GM03348 (cell line): ENCODE measurements at regions not wholly inside any gene's neighbourhood (a gene's known extent, or its start where the extent isn't known, plus 50 kb on each side); places are given as distances from the start of the nearest gene placed in this dataset.

ENCODE experiments used
- DNase-seq: peaks from one replicate; pipeline ENCODE4 v3.0.0; 2012; ENCODE audit warnings: low spot score

DNA sequence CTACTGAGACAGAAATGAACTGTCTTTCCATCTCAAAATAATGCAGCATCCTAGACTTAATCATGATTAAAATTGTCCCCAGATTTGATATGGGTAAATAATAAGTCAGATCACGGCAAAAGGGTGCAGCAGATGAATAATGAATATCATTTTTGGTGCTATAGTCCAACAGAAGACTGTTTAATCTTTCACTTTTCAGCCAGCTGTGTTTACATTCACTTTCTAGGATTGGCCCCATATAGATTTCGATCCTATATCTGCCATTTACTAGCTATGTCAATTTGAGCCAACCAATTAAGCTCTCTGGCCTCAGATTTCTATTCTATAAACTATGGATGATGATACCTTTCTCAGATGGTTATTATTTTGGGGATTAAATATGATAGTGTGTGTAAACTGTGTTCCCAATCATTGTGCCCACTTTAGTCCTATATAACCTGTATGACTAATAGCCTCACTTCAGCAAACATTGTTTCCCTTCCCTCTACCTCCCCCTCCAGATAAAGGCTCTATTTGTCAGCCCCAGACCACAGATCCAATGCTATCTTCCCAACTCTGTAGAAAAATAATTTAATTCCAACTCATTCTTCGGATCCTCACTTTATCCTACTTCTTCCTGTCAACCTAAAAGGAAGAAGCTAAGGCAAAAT, 53.6 kb upstream of the NT5E start:
- no peak for DNase-seq

DNA sequence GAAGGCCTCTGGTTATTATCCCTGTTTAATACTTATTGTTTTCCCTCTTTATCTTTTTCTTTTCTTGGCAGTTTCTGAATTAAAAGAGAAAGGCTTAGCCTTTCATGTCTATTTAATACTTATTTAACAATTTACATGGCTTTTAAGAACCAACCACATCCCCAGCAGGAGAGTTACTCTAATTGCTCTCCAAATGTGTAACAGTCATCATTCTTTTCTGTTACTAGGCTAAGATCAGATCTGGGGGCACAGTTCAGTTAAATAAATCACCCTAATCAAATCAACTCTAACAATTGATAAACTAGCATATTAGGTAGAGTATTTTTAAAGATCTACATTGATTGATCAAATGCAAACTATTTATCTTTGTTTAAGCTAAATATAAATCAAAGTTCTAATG, 54.1 kb upstream of the NT5E start:
- DNase-seq, result no peak

DNA sequence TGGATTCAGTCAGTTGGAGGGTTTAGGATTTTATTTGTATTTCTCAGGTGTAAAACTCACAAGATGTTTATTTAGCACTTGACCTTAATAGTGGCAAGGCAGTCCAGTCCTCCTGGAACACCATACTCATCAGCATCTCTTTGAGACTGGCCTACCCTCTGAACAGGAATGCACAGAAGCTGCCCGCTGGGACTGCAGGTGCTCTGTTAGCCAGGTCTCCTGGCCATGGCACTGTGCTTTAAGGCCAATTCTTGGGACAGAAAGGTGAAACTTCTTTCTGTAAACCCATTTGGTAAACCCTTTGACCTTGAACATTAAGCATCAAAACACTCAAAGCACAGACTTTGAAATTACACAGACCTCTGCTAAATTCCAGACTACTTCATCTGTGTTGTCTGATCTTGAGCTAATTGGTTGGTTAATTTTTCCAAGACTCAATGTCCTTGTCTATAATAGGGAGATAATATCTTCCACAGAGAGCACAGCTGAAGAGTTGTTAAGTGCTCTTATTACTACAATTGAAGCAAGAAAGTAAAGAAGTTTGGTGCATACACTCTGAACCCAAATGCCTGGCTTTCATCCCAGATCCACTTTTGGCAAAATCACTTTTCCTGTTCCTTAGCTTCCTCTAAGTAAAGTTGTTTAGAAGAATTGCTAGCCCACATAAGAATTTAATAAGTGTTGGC, 54.9 kb upstream of the NT5E start:
- peak; percentile 23 for DNase-seq

DNA sequence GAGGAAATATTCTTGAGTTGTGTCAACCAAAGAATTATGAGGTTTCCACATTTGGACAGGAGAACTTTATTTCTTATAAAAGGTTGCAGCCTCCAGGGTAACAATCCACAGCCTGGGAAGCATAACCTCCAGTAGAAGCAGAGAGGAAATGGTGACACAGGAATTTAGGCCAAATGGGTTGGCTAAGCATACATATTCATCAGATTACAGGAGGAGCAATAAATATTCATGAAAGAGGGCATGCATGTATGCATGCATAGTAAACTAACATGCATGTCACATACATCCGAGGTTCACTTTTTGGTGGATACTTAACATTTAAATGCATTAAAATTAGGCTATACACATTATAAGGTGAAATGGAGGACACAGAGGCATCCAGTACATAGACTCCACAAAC, 55.7 kb upstream of the NT5E start:
- DNase-seq, result no peak

DNA sequence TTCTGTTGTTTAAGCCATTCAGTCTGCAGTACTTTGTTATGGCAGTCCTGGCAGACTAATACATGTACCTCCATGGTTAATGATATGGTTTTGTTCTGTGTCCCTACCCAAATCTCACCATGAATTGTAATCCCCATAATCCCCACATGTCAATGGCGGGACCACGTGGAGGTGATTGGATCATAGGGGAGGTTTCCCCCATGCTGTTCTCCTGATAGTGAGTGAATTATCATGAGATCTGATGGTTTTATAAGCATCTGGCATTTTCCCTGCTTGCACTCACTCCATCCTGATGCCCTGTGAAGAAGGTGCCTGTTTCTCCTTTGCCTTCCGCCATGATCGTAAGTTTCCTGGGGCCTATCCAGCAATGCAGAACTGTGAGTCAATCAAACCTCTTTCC, 57.5 kb upstream of the NT5E start:
- no peak for DNase-seq

DNA sequence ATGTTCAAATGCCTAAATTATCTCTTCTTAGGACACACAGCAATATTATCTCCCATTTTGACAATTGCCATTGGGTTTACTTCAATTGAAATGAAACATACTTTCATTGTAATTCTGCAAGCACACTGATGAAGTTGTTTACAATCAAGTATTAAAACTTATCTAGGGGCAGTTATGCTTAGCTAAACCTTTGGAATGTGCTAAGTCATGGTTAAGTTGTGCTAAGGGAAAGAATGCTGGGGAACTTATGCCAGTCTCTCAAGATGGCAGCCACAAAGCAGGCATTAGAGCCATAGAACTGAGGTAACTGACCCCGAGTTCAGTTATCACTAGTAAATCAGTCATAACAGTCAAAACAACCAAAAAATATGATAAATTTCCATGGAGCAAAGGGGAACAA, 59.1 kb upstream of the NT5E start:
- DNase-seq, result peak; percentile 21

DNA sequence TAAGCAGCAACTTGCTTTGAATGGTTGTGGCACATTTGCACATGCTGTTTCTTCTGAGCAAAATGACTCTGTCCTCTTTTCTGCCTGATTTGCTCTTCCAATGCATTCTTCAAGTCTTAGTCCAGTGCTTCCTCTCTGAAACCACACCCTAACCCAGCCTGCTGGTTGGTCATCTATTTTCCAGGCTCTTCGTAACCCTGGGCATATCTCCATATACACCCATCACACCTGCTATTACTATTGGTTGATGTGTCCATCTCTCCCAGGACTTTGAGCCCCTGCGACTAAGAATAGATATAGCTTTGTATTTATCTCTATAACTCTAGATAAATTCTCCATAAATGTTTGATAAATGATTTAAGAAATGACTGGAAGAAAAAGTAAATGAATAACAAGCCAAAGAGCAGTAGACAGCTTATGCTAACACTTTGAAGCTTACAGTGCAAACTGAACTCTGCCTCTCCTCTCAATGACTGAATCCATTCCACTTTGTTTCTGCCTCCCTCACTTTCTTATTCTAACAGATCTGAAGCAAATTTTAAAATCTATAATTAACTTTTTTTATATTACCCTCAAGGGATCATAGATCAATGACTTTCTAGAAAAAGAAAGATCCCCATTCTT, 59.7 kb upstream of the NT5E start:
- peak; percentile 23 for DNase-seq

DNA sequence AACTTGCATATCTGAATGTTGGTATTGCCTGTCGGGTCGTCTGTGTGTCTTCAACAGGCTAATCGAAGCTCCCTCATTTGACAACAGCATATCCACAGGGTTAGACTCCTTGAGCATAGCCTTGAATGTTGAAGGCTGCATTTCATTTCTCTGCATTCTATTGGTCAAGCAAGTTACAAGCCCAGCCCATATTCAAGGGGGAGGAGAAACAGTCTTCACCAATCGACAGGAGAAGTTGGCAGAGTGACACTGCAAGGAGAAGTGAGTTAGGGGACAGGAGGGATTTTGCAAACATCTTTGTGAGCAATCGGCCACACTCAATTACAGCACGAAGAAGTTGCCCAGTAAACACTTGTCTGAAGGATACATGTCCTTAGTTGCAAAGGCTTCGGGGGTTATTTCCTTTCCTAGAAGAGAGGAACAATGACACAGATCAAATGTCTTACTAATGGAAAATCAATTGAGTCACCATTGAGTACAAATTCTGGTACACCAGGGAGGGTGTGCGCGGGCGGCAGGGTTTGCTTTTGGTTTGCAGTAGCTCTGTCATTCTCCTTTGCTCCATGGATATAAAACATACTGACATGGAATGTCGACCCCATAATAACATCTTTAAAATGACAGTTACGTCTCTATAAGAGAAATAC, 60.6 kb upstream of the NT5E start:
- DNase-seq, result no peak

DNA sequence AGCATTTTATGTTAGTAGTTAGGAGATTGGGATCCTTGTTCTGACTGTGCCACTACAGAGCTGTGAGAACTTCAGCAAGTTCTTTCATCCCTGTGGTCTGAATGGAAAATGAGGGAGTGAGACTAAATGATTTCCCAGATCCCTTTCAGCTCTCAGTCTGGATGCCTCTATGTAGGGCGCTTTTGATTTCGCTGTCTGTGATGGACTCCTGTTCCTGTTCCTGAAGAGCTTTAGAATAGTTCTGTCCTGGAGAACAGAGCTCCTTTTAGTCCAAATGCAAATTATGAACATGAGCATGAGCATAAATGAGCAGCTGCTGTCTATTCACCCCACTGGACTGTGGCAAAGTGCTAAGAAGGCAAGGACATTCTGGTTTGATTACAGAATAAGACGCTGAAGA, 61.4 kb upstream of the NT5E start:
- no peak for DNase-seq

DNA sequence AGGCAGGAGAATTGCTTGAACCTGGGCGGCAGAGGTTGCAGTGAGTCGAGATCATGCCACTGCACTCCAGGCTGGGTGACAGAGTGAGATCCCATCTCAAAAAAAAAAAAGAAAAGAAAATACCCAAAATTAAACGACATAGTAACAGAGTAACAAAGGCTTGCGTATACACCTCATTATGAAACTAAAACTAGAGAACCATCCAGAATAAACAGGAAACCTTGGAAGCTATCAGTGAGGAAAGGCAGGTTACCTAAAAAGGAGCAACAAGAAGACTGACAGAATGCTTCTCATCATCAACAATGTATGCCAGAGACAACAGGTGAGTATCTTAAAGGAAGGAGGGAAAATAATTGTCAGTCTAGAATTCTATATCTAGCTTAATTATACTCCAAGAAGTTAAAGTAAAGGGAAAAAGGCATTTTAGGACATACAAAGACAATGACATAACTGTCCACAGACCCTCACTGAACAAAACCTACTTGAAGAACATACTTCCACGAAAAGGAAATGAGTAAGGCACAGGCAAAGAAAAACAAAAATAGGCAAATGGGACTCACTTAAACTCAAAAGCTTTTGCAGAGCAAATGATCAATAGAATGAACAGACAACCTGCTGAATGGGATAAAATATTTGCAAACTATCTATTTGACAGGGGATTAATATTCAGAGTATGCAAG, 64.1 kb upstream of the NT5E start:
- no peak for DNase-seq

DNA sequence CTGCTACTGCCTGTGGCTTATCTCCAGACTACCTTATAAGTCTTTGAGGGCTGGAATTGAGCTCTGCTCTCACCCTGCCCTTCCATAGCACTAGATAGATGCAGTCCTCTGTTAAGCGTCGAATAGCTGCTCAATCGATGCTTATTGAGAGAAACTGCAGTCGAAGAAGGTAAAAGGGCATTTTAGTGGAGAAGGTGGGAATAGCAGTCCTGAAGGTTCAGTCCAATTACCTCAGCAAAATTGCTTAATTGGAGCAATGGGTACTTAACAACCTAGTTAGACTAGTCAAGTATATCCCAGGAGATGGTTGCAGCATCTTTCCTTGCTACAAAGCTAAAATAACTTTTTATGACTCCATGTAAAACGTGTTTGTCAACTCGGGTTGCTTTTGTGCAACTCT, 66.8 kb upstream of the NT5E start:
- no peak for DNase-seq

DNA sequence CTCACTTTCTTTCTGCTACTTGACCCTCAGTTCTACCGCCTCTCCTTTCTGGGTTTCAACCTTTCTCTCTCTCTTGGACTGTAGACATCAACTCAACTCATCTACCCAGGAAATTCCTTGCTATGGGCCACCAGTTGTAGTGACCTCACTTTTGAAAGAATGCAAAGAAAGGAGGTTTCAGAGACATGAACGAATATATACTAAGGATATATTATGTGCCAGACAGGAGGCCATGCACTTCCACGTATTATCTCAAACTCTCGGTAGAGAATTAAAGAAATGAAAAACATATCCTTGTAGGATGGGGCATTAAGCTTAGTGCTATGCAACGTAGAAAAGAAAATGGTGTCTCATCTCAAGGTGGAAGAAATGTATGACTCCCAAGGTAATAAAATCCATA, 67.3 kb upstream of the NT5E start:
- DNase-seq, result no peak

DNA sequence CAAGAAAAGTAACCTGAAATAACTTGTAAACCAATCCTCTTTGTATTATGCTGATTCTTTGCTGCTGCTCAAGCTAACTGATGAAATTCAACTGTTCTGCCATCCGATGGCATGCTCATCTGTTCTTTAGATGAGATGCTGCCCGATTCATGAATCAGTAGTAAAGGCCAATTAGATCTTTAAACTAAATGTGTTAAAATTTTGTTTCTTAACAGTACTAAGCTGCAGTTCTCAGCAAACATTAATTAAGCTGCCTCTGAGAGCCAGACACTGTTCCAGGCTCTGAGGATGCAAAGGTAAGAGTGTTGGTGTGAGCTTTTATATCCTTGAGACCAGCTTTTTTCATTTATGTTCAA, 77.0 kb upstream of the NT5E start:
- no peak for DNase-seq

DNA sequence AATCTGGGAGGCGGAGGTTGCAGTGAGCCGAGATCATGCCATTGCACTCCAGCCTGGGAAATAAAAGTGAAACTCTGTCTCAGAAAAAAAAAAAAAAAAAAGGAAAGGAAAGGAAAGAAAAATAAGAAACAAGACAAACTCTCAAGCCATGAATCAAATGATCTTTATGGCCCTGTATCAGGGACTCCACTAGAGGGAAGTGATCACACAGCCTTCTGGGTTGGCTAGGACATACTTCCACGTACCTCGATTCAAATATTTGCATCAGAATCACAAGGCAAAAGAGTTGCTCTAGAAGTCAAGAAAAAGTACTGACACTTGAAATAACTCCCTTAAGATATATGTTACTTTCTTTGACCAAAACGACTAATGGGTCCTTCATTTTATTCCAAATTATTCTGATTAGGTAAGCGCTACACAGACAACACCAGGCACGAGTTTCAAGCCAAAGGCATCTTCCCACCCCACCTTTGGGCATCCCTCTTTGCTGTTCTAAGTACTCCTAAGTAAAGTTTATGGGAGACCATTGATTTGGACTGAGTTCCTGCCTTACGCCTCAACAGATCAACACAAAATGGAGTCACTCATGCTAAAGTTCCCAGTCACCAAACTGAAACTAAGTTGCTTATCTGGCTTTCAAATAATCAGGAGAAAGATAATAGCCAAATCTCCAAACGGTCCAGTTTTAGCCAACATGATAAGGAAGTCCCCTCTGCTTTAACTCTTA, 77.5 kb upstream of the NT5E start:
- DNase-seq, result no peak

DNA sequence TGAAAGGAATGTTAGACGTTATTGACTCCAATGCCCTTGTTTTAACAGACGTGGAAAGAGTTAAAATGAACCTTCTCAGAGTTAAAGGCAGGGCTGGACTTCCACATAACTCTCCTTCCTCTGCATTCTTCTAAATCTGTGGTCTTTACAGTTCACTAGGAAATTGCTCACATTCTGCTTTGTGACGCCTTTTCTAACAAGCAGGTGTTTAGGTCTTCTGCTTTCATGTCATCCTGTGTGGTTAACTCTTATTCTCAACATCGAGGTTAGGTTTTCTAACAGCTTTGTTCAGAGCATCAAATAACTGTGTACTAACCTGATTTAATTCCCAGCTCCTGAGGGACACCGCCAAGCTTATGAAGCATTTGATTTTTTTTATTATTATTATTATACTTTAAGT, 81.3 kb upstream of the NT5E start:
- no peak for DNase-seq

DNA sequence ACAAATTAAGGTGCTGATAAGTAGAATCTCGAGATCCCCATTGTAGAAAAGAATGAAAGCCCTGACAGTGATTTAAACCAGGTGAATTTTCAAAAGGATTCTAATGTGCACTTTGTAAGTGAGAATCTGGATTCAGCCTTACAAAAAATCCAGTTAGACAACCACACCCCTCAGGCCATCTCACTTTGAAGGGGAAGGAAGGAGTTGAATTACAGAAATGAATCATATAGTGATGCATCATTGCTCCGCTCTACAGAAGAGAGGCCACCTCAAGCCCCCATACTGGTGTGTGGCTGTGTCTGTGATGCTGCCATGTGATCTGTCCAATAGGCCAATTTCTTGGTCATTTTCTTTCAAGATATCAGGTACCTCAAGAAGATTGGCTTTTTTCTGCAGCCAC, 85.5 kb upstream of the NT5E start:
- DNase-seq, result peak; percentile 24

DNA sequence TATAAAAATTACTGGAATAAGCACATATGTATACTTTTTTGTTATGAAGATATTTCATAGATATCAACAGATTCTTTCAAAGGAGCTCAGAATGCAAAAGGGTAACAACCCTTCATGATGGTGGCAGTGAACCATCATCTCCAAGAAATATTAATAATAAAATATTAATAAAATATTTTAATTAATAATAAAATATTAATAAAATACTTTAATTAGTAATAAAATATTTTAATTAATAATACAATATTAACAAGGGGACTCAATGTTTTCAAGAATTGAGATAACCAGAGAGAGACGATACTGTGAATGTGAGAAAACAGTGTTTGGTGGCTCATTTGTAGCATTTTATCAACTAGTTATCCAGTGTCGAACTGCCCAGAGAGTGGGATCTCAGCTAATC, 86.0 kb upstream of the NT5E start:
- no peak for DNase-seq

DNA sequence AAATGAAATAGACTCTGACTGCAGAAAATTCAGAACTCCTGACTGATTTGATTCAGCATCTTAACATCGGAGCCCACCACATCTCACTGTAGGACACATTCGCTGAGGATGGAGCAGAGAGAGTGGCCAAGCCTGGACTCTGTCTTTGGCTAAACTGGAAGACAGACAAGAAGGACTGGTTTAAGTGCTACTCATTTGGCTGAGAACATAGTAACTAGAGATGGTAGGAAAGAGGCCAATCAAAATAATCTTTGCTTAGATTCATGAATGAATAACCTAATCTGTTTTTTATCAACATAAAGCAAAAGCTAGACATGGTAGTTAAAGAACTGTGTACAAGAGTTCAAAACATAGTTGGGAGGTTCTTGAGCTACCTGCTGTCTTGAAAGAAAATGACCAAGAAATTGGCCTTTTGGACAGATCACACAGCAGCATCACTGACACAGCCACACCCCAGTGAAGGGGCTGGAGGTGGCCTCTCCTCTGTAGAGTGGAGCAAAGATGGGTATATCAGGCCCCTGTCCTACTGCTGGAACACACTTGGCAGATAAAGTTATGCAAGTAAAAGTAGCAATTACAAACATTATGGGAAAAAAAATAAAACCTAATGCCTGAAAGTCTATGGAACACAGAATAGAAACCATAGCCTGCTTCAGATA, 87.1 kb upstream of the NT5E start:
- no peak for DNase-seq

DNA sequence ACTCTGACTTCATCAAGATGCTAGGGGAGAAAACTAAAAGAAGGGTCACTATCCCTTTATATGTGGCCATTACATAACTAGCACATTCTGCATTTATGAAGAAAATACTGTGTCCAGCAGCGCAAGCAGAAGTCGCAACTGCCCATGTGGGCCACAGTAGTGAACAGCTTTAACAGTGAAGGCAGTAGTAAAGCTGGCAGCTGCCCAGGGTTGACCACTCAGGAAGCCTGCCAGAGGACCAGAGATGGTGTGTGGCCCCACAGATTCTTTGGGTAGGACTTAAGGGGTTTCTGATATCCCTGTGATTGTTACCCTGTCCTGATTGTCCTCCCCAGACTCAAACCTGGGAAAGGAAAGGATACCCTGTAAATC, 88.3 kb upstream of the NT5E start:
- DNase-seq, result no peak

DNA sequence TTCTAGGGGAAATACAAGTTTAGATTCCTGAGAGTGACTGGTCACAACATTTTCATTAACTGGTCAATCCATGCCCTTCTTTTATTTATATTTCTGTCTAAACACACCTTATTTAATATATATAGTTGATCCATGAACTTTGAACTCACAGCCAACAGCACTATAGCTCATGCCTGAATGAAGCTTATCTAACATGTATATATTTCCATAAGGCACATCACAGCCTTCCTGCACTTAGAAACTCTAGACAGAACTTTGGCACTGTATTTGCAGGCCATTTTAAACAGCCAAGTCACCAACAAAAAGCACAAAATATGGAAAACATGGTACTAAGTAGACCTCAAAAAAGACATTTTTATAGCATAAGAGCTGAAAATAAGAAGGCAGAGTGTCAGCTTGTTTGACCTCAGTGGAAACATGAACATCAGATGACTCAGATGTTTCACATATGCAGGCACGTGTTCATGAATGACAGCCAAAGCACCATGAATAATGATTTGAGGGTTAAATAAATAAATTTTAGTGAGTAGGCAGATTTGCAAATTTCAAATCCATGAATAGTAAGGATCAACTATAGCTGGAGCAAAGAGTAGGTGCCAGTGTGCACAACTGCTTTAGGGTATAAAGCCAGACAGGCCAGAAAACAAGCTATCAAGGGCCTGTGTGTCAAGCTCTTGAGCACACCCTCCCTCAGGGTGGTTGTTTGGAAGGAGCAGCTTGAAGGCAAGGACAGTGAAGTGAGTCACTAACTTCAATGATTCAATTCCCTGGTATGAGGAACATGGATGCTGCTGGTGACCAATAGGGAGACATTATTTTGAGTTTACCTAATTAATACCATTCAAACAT, 88.9 kb upstream of the NT5E start:
- DNase-seq, result peak; percentile 88

DNA sequence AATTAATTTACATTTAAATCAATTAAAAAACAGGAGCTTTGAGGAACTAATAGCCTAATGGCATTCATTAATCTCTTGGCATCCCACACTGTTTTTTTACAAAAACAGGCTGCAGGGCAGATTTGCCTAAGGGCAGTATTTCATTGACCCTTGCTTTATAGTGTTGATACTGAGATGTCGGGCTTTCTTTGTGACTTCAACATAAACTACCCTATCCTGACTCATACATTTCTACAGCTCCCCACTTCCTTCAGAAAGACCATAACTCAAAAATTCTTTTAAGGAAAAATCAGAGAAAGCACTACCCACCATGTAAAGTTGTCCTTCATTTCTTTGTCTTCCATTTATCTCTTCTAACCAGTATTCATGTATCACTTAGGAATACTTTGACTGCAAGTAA, 92.2 kb upstream of the NT5E start:
- DNase-seq, result no peak
